Keratinocyte (primary cell): ENCODE measurements at regions not wholly inside any gene's neighbourhood (a gene's known extent, or its start where the extent isn't known, plus 50 kb on each side); places are given as distances from the start of the nearest gene placed in this dataset.

Experiments
- DNase-seq: peaks from one replicate; pipeline ENCODE4 v3.0.0-alpha.2; 2011; ENCODE audit warnings: low read depth, missing footprints, low spot score
- FAIRE-seq: peaks from 2 replicates; lab custom pipeline; 2011; peaks lifted over from hg19 to GRCh38; lab: Jason Lieb, UNC
- H2AFZ ChIP-seq: 2 replicates; pipeline ENCODE4 v1.6.0; 2012; ENCODE audit warnings: low read length, control low read depth, inconsistent platforms; ENCODE audit not compliant: control insufficient read depth
- H3K27ac ChIP-seq: 2 replicates; pipeline ENCODE4 v1.5.1; 2011; ENCODE audit warnings: low read length; ENCODE audit not compliant: control insufficient read depth, insufficient read depth
- H3K27me3 ChIP-seq: 3 replicates; pipeline ENCODE4 v1.6.0; 2011; ENCODE audit warnings: low read length; ENCODE audit not compliant: control insufficient read depth, insufficient read depth; ENCODE audit errors: extremely low read depth
- H3K36me3 ChIP-seq, 2 experiments: 2 replicates in 1 of 2; 3 replicates in 1 of 2; pipeline ENCODE4 v1.5.1; 2011; ENCODE audit warnings: low read length in 2 of 2, mild to moderate bottlenecking in 1 of 2; ENCODE audit not compliant: control insufficient read depth in 2 of 2, insufficient read depth in 2 of 2; ENCODE audit errors: extremely low read depth in 1 of 2
- H3K4me1 ChIP-seq: 3 replicates; pipeline ENCODE4 v1.5.1; 2011; ENCODE audit warnings: low read length; ENCODE audit not compliant: control insufficient read depth, insufficient read depth; ENCODE audit errors: extremely low read depth
- H3K4me2 ChIP-seq: 3 replicates; pipeline ENCODE4 v1.6.0; 2011; ENCODE audit warnings: low read depth, low read length; ENCODE audit not compliant: control insufficient read depth, insufficient read depth; ENCODE audit errors: extremely low read depth
- H3K4me3 ChIP-seq, 3 experiments: fragments of 200-600 bp in 1 of 3; sonication (generic) in 1 of 3; 2 replicates in 2 of 3; 3 replicates in 1 of 3; pipeline ENCODE4 v1.5.1; 2011 to 2016; ENCODE audit warnings: low read length in 3 of 3, mild to moderate bottlenecking in 3 of 3, control low read depth in 2 of 3, inconsistent platforms in 1 of 3, low read depth in 1 of 3, mixed read lengths in 1 of 3, mixed run types in 1 of 3, moderate library complexity in 1 of 3; ENCODE audit not compliant: control insufficient read depth in 2 of 3, insufficient read depth in 2 of 3; ENCODE audit errors: extremely low read depth in 1 of 3
- H3K79me2 ChIP-seq: 2 replicates; pipeline ENCODE4 v1.6.0; 2012; ENCODE audit warnings: low read length; ENCODE audit not compliant: control insufficient read depth, insufficient read depth
- H3K9ac ChIP-seq: 3 replicates; pipeline ENCODE4 v1.6.0; 2011; ENCODE audit warnings: low read length; ENCODE audit not compliant: control insufficient read depth, insufficient read depth; ENCODE audit errors: extremely low read depth
- H3K9me1 ChIP-seq: 3 replicates; pipeline ENCODE4 v1.6.0; 2011; ENCODE audit warnings: low read length; ENCODE audit not compliant: control insufficient read depth, insufficient read depth; ENCODE audit errors: extremely low read depth
- H3K9me3 ChIP-seq: 2 replicates; pipeline ENCODE4 v1.5.1; 2012; ENCODE audit warnings: low read depth, low read length; ENCODE audit not compliant: control insufficient read depth
- H4K20me1 ChIP-seq: 3 replicates; pipeline ENCODE4 v1.6.0; 2011; ENCODE audit warnings: low read length; ENCODE audit not compliant: control insufficient read depth, insufficient read depth; ENCODE audit errors: extremely low read depth
- EZH2 ChIP-seq: IDR thresholded peaks from one replicate; pipeline ENCODE4 v1.6.1; 2012; ENCODE audit warnings: inconsistent platforms, mild to moderate bottlenecking, low read length, moderate library complexity
- dilution Hi-C: fragments of 300-500 bp; cut with MboI; formaldehyde crosslinking; loops from one replicate; pipeline ENCODE4 v1.7.0; 2020; ENCODE audit warnings: low sequenced_read_pairs; ENCODE audit not compliant: extremely low pct_ligation_motif_present
- TF ChIP-seq, protein P1 (sequence below), 3 experiments: IDR thresholded peaks in 1 of 3; conservative IDR thresholded peaks in 1 of 3; optimal IDR thresholded peaks in 1 of 3; 2 replicates in 2 of 3; 3 replicates in 1 of 3; pipeline versions ENCODE3 to v1.5.1; 2011; ENCODE audit warnings: low read length in 3 of 3, mild to moderate bottlenecking in 3 of 3, moderate library complexity in 2 of 3, control low read depth in 1 of 3, inconsistent platforms in 1 of 3; ENCODE audit not compliant: insufficient read depth in 2 of 3; ENCODE audit errors: extremely low read depth in 1 of 3

DNA sequence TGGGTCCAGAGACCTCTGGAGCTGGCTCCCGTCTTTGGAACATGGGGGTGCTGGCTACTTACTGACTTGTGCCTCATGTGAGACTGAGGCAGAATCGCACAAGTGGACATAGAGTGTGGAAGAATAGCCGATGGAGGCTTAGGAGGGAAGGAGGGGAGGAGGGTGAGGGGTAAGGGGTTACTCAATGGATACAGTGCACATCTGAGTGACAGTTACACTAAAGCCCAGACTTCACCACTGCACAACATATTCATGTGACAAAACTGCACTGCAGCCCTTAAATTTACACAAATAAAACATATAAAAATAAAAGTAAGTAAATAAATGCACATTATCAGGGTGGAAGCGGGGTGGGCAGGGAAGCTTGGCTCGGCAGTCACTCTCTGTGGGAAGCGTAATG, 197.7 kb upstream of the RAB4A start:
- Histone ChIP-seq H3K9me1 (no peaks in the 10 kb centered on the region), H3K9ac (no peak overlapping the region), H3K27me3 (peaks cover 4% of the 10 kb centered on the region), H3K36me3 (no peaks in the 10 kb centered on the region), H3K4me2 (no peak overlapping the region), H3K9me3 (no peaks in the 10 kb centered on the region), H3K4me3 (no peak overlapping the region), H2AFZ (no peak overlapping the region), H3K4me1 (peaks cover 7% of the 10 kb centered on the region), H3K79me2 (no peaks in the 10 kb centered on the region), H3K27ac (no peak overlapping the region), H4K20me1 (no peaks in the 10 kb centered on the region)
- TF ChIP-seq, protein P1, sequence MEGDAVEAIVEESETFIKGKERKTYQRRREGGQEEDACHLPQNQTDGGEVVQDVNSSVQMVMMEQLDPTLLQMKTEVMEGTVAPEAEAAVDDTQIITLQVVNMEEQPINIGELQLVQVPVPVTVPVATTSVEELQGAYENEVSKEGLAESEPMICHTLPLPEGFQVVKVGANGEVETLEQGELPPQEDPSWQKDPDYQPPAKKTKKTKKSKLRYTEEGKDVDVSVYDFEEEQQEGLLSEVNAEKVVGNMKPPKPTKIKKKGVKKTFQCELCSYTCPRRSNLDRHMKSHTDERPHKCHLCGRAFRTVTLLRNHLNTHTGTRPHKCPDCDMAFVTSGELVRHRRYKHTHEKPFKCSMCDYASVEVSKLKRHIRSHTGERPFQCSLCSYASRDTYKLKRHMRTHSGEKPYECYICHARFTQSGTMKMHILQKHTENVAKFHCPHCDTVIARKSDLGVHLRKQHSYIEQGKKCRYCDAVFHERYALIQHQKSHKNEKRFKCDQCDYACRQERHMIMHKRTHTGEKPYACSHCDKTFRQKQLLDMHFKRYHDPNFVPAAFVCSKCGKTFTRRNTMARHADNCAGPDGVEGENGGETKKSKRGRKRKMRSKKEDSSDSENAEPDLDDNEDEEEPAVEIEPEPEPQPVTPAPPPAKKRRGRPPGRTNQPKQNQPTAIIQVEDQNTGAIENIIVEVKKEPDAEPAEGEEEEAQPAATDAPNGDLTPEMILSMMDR (optimal IDR thresholded peaks at IDR 0.05 in 1 of 3, IDR thresholded peaks at IDR 0.05 in 1 of 3, conservative IDR thresholded peaks at IDR 0.05 in 1 of 3; ENCODE audit: extremely low read depth in 1 of 3, insufficient read depth in 2 of 3, low read length in 3 of 3) = no peak
- TF ChIP-seq EZH2 = no peak
- dilution Hi-C loops = no loop called here
- FAIRE-seq (no peak), DNase-seq (no peak)

DNA sequence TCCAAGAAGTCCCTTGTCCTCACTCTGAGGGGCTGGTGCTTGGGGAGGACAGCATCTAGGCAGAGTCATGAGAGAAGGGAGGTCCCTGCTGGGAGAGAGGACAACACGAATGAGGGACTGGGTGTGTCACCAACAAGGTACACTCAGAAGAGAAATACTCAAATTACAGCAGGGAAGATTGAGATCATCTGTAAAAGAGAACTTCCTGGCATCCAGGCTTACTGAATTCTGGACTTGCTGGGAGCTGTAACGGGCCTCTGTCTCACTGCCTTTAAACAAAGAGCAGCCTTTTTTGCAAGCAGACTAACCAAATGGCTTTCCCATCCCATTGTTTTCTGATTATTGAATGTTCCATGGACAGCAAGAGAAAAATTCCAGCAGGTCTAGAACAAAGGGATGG, 195.7 kb upstream of the RAB4A start:
- DNase-seq (no peak), FAIRE-seq (no peak)
- Histone ChIP-seq H3K27ac (no peak overlapping the region), H3K9me1 (no peaks in the 10 kb centered on the region), H3K36me3 (no peaks in the 10 kb centered on the region), H3K9me3 (no peaks in the 10 kb centered on the region), H3K27me3 (peaks cover 6% of the 10 kb centered on the region), H4K20me1 (no peaks in the 10 kb centered on the region), H3K4me1 (peaks cover 5% of the 10 kb centered on the region), H3K4me3 (no peak overlapping the region), H3K9ac (no peak overlapping the region), H3K4me2 (no peak overlapping the region), H3K79me2 (no peaks in the 10 kb centered on the region), H2AFZ (no peak overlapping the region)
- dilution Hi-C loops = no loop called here
- TF ChIP-seq, protein P1 (optimal IDR thresholded peaks at IDR 0.05 in 1 of 3, IDR thresholded peaks at IDR 0.05 in 1 of 3, conservative IDR thresholded peaks at IDR 0.05 in 1 of 3; ENCODE audit: extremely low read depth in 1 of 3, insufficient read depth in 2 of 3, low read length in 3 of 3) = no peak
- TF ChIP-seq EZH2 = no peak
